NCI-H1930 (cell line): ENCODE measurements at regions not wholly inside any gene's neighbourhood (a gene's known extent, or its start where the extent isn't known, plus 50 kb on each side); places are given as distances from the start of the nearest gene placed in this dataset.
"Not testable (repeated sequence)": the region's sequence is repeated elsewhere in the genome, so short reads cannot be mapped to it uniquely, and the experiment has no call there.

Source experiments
- DNase-seq, 2 experiments: peaks; one replicate each; lab custom pipeline; 2025; lab: John Stamatoyannopoulos, UW

GRCh38 chr6:140189263-140189662 is 814.8 kb upstream of the CITED2 start:
- DNase-seq, result not testable (repeated sequence)

- DNase-seq, result no peak
Measured at GRCh38 chr6:140185991-140186390, 811.5 kb upstream of the CITED2 start.

GRCh38 chr6:140183881-140184280 is 809.4 kb upstream of the CITED2 start:
- no peak for DNase-seq

GRCh38 chr6:140182821-140183220 is 808.4 kb upstream of the CITED2 start:
- DNase-seq, result no peak

- no peak for DNase-seq
Measured at GRCh38 chr6:140181876-140182275, 807.4 kb upstream of the CITED2 start.

- DNase-seq, result no peak
Measured at GRCh38 chr6:140180306-140180705, 805.9 kb upstream of the CITED2 start.

- DNase-seq, result no peak
Measured at GRCh38 chr6:140178935-140179334, 804.5 kb upstream of the CITED2 start.

- no peak for DNase-seq
Measured at GRCh38 chr6:140178520-140178919, 804.1 kb upstream of the CITED2 start.

GRCh38 chr6:140176306-140176705 is 801.9 kb upstream of the CITED2 start:
- no peak for DNase-seq

GRCh38 chr6:140175486-140175885 is 801.0 kb upstream of the CITED2 start:
- DNase-seq, result no peak

- DNase-seq, result no peak
Measured at GRCh38 chr6:140174524-140174923, 800.1 kb upstream of the CITED2 start.

GRCh38 chr6:140168365-140168764 is 793.9 kb upstream of the CITED2 start:
- DNase-seq, result no peak

- DNase-seq, result no peak
Measured at GRCh38 chr6:140160909-140161308, 786.5 kb upstream of the CITED2 start.

- DNase-seq, result no peak
Measured at GRCh38 chr6:140160494-140160893, 786.0 kb upstream of the CITED2 start.

- DNase-seq, result no peak
Measured at GRCh38 chr6:140156131-140156530, 781.7 kb upstream of the CITED2 start.

GRCh38 chr6:140155451-140156126 is 781.1 kb upstream of the CITED2 start:
- no peak for DNase-seq

- no peak for DNase-seq
Measured at GRCh38 chr6:140153703-140154102, 779.3 kb upstream of the CITED2 start.

- not testable (repeated sequence) for DNase-seq
Measured at GRCh38 chr6:140147825-140148814, 773.7 kb upstream of the CITED2 start.

- no peak for DNase-seq
Measured at GRCh38 chr6:140140891-140141290, 766.4 kb upstream of the CITED2 start.

- DNase-seq, result no peak
Measured at GRCh38 chr6:140138311-140139010, 764.0 kb upstream of the CITED2 start.

GRCh38 chr6:140134224-140134623 is 759.8 kb upstream of the CITED2 start:
- no peak for DNase-seq

GRCh38 chr6:140130074-140130473 is 755.6 kb upstream of the CITED2 start:
- DNase-seq, result no peak
